ENCODE measurements at regions not wholly inside any gene's neighbourhood (a gene's known extent, or its start where the extent isn't known, plus 50 kb on each side); places are given as distances from the start of the nearest gene placed in this dataset.
"Not testable (repeated sequence)": the region's sequence is repeated elsewhere in the genome, so short reads cannot be mapped to it uniquely, and the experiment has no call there.

GRCh38 chr11:33455867-33456463, 198.8 kb downstream of the HIPK3 start:
- DNase-seq = no peak

GRCh38 chr11:33454264-33454663, 197.1 kb downstream of the HIPK3 start:
- no peak for DNase-seq

GRCh38 chr11:33452836-33453624, 195.8 kb downstream of the HIPK3 start:
- DNase-seq = no peak

GRCh38 chr11:33451364-33451763, 194.2 kb downstream of the HIPK3 start:
- DNase-seq = no peak

- DNase-seq = no peak
Observed at GRCh38 chr11:33449798-33450197, 192.6 kb downstream of the HIPK3 start.

GRCh38 chr11:33448461-33449130, 191.4 kb downstream of the HIPK3 start:
- no peak for DNase-seq

- DNase-seq = no peak
Observed at GRCh38 chr11:33445761-33446161, 188.6 kb downstream of the HIPK3 start.

- DNase-seq = no peak
Observed at GRCh38 chr11:33444835-33445594, 187.8 kb downstream of the HIPK3 start.

- DNase-seq = no peak
Observed at GRCh38 chr11:33443684-33444083, 186.5 kb downstream of the HIPK3 start.

GRCh38 chr11:33438301-33438700, 181.1 kb downstream of the HIPK3 start:
- DNase-seq = no peak

GRCh38 chr11:33437529-33437928, 180.3 kb downstream of the HIPK3 start:
- no peak for DNase-seq

- no peak for DNase-seq
Observed at GRCh38 chr11:33435216-33435615, 178.0 kb downstream of the HIPK3 start.

GRCh38 chr11:33434294-33434693, 177.1 kb downstream of the HIPK3 start:
- DNase-seq = no peak

- not testable (repeated sequence) for DNase-seq
Observed at GRCh38 chr11:33428435-33428834, 171.3 kb downstream of the HIPK3 start.

- no peak for DNase-seq
Observed at GRCh38 chr11:33420959-33421566, 163.9 kb downstream of the HIPK3 start.

- DNase-seq = no peak
Observed at GRCh38 chr11:33419924-33420323, 162.7 kb downstream of the HIPK3 start.

- DNase-seq = no peak
Observed at GRCh38 chr11:33417121-33417520, 159.9 kb downstream of the HIPK3 start.

- DNase-seq = no peak
Observed at GRCh38 chr11:33413301-33413700, 156.1 kb downstream of the HIPK3 start.

GRCh38 chr11:33412241-33412640, 155.1 kb downstream of the HIPK3 start:
- no peak for DNase-seq

GRCh38 chr11:33411751-33412150, 154.6 kb downstream of the HIPK3 start:
- DNase-seq = no peak

- no peak for DNase-seq
Observed at GRCh38 chr11:33410086-33410765, 153.0 kb downstream of the HIPK3 start.

All from stimulated activated CD4-positive, alpha-beta T cell treated with anti-CD3 and anti-CD28 coated beads, Interleukin-4, amount 100 ng/mL, for 1 hour (primary cell).